ENCODE measurements at regions not wholly inside any gene's neighbourhood (a gene's known extent, or its start where the extent isn't known, plus 50 kb on each side); places are given as distances from the start of the nearest gene placed in this dataset.

- no peaks in the 10 kb centered on the region for H3K4me1 ChIP-seq (replicated peaks in 1 of 4; ENCODE audit: control insufficient read depth in 3 of 4, insufficient read depth in 4 of 4, low read length in 3 of 4)
- peaks cover 15 to 20% of the 10 kb centered on the region in 2 experiments for H3K9me3 ChIP-seq (ENCODE audit: insufficient read depth in 2 of 2, low read depth in 1 of 2, low read length in 1 of 2)
- no peak overlapping the region for H3K4ac ChIP-seq (replicated peaks; ENCODE audit: insufficient read length, low read depth, low read length)
- no peak overlapping the region for H2BK15ac ChIP-seq (ENCODE audit: low read length)
- H3K27ac ChIP-seq (ENCODE audit: low read depth, low read length): no peak overlapping the region
- no peaks in the 10 kb centered on the region for H3K79me1 ChIP-seq (ENCODE audit: low read depth, low read length)
- no peak overlapping the region for H2BK20ac ChIP-seq (ENCODE audit: low read length)
- no peak overlapping the region for H2BK5ac ChIP-seq (ENCODE audit: low read depth, low read length)
- H3K9ac ChIP-seq (replicated peaks in 1 of 4; ENCODE audit: extremely low read depth in 1 of 4, low read depth in 3 of 4, low read length in 3 of 4): no peak overlapping the region
- H4K5ac ChIP-seq (ENCODE audit: insufficient read length, low read depth, low read length): no peak overlapping the region
- H2AFZ ChIP-seq (ENCODE audit: low read length): no peak overlapping the region
- no peak overlapping the region for H3K23ac ChIP-seq (ENCODE audit: insufficient read length)
- FAIRE-seq: no peak
- H2AK5ac ChIP-seq (ENCODE audit: low read depth, low read length): no peak overlapping the region
- H4K8ac ChIP-seq (ENCODE audit: extremely low read depth, insufficient read depth, low read length): no peak overlapping the region
- H4K91ac ChIP-seq (replicated peaks; ENCODE audit: insufficient read length, low read length): no peak overlapping the region
- H3K14ac ChIP-seq (ENCODE audit: insufficient read length): no peak overlapping the region
- no peak overlapping the region for H3K18ac ChIP-seq (ENCODE audit: extremely low read depth, low read length)
- H4K20me1 ChIP-seq (replicated peaks in 1 of 2; ENCODE audit: control insufficient read depth in 1 of 2, insufficient read depth in 2 of 2, low read length in 2 of 2): no peaks in the 10 kb centered on the region
- H3K56ac ChIP-seq (replicated peaks; ENCODE audit: insufficient read length, low read depth, low read length): no peak overlapping the region
- H2BK12ac ChIP-seq (ENCODE audit: low read depth, low read length): no peak overlapping the region
- H2BK120ac ChIP-seq (replicated peaks; ENCODE audit: low read depth, low read length): no peak overlapping the region
- no peak for TF ChIP-seq CHD1 (IDR thresholded peaks at IDR 0.05; ENCODE audit: low read depth, low read length)
- TF ChIP-seq SAP30 (IDR thresholded peaks at IDR 0.05; ENCODE audit: insufficient read depth, insufficient replicate concordance, low read length): no peak
- TF ChIP-seq TAF7 (optimal IDR thresholded peaks at IDR 0.05; ENCODE audit: borderline replicate concordance, low read depth, low read length): no peak
- no peak for TF ChIP-seq BCL11A (IDR thresholded peaks at IDR 0.05; ENCODE audit: low read depth in 2 of 2, low read length in 2 of 2)
- TF ChIP-seq CHD2 (IDR thresholded peaks at IDR 0.05; ENCODE audit: low read length): no peak
- no peak for TF ChIP-seq RBBP5 (IDR thresholded peaks at IDR 0.05; ENCODE audit: borderline replicate concordance, low read depth, low read length)
- no peak for TF ChIP-seq HDAC6 (IDR thresholded peaks at IDR 0.05; ENCODE audit: low read depth, low read length)
- no peak for TF ChIP-seq POLR2AphosphoS5 (IDR thresholded peaks at IDR 0.05; ENCODE audit: low read depth, low read length)
- no peak for TF ChIP-seq ASH2L (IDR thresholded peaks at IDR 0.05; ENCODE audit: low read length)
- TF ChIP-seq SIRT6 (IDR thresholded peaks at IDR 0.05; ENCODE audit: low read length): no peak
- TF ChIP-seq MAFK (IDR thresholded peaks at IDR 0.05; ENCODE audit: low read depth, low read length): no peak
- TF ChIP-seq EZH2 (IDR thresholded peaks at IDR 0.05; ENCODE audit: low read depth, low read length, severe bottlenecking): no peak
- no peak for TF ChIP-seq RAD21 (IDR thresholded peaks at IDR 0.05 in 1 of 2, conservative IDR thresholded peaks at IDR 0.05 in 1 of 2; ENCODE audit: low read depth in 2 of 2, low read length in 2 of 2)
- TF ChIP-seq EGR1 (IDR thresholded peaks at IDR 0.05; ENCODE audit: borderline replicate concordance, low read depth, low read length): no peak
- no peak for DNase-seq (ENCODE audit: low read depth in 1 of 2, low spot score in 2 of 2)
- no peak overlapping the region for H3K4me3 ChIP-seq (ENCODE audit: extremely low read depth in 1 of 4, insufficient read depth in 2 of 4, low read depth in 3 of 4, low read length in 4 of 4)
- no peaks in the 10 kb centered on the region for H3K36me3 ChIP-seq (ENCODE audit: control insufficient read depth in 2 of 4, insufficient read depth in 4 of 4, low read length in 3 of 4)
- H3K4me2 ChIP-seq (ENCODE audit: insufficient read depth in 1 of 2, low read depth in 2 of 2, low read length in 2 of 2): no peak overlapping the region
- no peaks in the 10 kb centered on the region for H3K79me2 ChIP-seq (ENCODE audit: control insufficient read depth in 1 of 2, insufficient read depth in 2 of 2, low read length in 2 of 2)
- ChIA-PET POLR2A (ENCODE audit: partially characterized antibody) (no interaction called here), CTCF (ENCODE audit: partially characterized antibody) (no interaction called here)
- H3K27me3 ChIP-seq (replicated peaks in 1 of 4; ENCODE audit: control insufficient read depth in 3 of 4, extremely low read depth in 1 of 4, insufficient read depth in 3 of 4, low read length in 3 of 4): no peaks in the 10 kb centered on the region
- no peaks in the 10 kb centered on the region for H3K23me2 ChIP-seq (ENCODE audit: low read depth, low read length)
These were observed 110.3 kb downstream of the URB2 start for GRCh38 chr1:229736376-229736775.
